ENCODE measurements at regions not wholly inside any gene's neighbourhood (a gene's known extent, or its start where the extent isn't known, plus 50 kb on each side); places are given as distances from the start of the nearest gene placed in this dataset.
"Not testable (repeated sequence)": the region's sequence is repeated elsewhere in the genome, so short reads cannot be mapped to it uniquely, and the experiment has no call there.

GRCh38 chr2:235405612-235406361 is 88.1 kb upstream of the AGAP1 start:
- no peak for DNase-seq

GRCh38 chr2:235406430-235406829 is 87.4 kb upstream of the AGAP1 start:
- DNase-seq = no peak

GRCh38 chr2:235411905-235412485 is 81.8 kb upstream of the AGAP1 start:
- no peak for DNase-seq

GRCh38 chr2:235413064-235413463 is 80.8 kb upstream of the AGAP1 start:
- no peak for DNase-seq

- DNase-seq = no peak
Observed at GRCh38 chr2:235414422-235414821, 79.4 kb upstream of the AGAP1 start.

- no peak for DNase-seq
Observed at GRCh38 chr2:235416858-235417499, 76.9 kb upstream of the AGAP1 start.

- DNase-seq = no peak
Observed at GRCh38 chr2:235418918-235419317, 74.9 kb upstream of the AGAP1 start.

GRCh38 chr2:235419996-235420395 is 73.8 kb upstream of the AGAP1 start:
- DNase-seq = no peak

- DNase-seq = no peak
Observed at GRCh38 chr2:235421618-235422017, 72.2 kb upstream of the AGAP1 start.

GRCh38 chr2:235430366-235431083 is 63.3 kb upstream of the AGAP1 start:
- no peak for DNase-seq

GRCh38 chr2:235432741-235433520 is 60.9 kb upstream of the AGAP1 start:
- peak; percentile 24 for DNase-seq

- peak; percentile 40 for DNase-seq
Observed at GRCh38 chr2:235433860-235434259, 60.0 kb upstream of the AGAP1 start.

GRCh38 chr2:235439959-235440662 is 53.7 kb upstream of the AGAP1 start:
- no peak for DNase-seq

- not testable (repeated sequence) for DNase-seq
Observed at GRCh38 chr2:235443580-235443979, 50.3 kb upstream of the AGAP1 start.

Measured in skin of body (tissue), 1 donor.